NOMO-1 (cell line): ENCODE measurements at regions not wholly inside any gene's neighbourhood (a gene's known extent, or its start where the extent isn't known, plus 50 kb on each side); places are given as distances from the start of the nearest gene placed in this dataset.

Source experiments
- DNase-seq, 2 experiments: peaks; one replicate each; lab custom pipeline; 2025; ENCODE audit not compliant: unreplicated experiment in 2 of 2; lab: John Stamatoyannopoulos, UW

DNA sequence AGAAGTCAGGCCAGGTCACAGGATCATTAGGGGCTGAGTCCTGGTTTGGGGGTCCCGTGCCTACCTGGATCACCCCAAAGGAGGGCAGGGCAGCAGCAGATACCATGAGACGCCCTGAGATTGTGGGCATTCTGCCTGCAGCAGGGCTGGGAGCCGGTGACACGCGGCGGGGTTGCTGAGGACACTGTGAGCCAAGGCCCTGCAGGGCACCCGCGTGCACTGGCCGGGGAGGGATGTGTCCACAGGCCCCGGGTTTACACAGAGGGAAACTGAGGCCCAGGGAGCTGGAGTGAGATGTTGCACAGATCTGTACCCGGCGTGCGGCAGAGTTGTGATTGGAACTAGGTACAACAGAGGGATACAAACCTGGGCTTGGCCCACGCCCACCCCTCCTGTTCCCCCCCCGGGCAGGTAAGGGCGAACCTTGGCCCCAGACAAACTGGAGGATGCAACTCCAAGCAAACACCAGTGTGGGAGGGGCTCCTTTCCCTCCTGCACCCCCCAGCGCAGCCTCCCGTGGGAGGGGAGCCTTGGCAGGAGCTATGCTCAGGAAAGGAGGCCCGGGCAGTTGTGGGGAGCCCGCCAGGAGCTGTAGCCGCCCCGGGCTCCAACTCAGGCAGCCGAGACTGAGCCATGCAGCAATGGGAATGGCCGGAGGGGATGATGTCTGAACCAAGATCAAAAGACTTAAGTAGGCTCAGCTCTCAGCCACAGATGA, 91.3 kb downstream of the ENGASE start:
- no peak for DNase-seq

DNA sequence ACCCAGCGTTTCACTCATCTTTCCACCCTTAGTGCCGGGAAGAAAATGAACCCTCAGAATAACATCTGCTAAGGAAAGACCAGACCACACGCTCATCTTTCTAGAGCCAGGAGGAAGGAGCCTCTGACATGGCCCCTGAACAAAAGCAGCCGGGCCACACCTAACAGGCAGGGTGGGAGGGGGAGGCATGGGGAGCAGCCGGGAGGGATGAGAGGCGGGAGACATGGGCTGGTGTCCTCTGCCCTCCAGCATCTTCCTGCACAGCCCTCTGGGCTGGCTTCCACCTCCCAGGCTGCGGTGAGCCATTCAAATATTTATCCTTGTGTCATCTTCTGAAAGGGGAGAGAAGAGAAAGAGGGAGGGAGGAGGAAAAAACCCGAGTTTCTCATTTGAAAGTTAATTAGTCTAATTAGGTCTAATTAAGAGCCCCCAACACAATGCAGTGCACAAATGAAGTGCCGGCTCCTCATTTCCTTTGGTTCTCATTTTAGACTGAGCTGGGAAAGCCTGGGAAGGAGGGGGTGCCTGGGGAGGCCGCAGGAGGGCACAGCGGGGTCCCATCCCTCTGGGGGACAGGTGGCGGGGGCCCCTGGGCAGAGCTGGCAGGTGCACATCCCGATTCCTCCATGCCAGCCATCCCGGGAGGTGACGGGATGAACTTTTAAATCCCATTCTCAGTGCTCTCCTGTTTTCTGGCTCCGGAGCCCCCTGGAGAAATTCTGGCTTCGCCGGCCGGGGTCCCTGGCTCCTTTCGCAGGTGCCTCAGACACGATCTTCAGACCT, 90.5 kb downstream of the ENGASE start:
- no peak for DNase-seq

DNA sequence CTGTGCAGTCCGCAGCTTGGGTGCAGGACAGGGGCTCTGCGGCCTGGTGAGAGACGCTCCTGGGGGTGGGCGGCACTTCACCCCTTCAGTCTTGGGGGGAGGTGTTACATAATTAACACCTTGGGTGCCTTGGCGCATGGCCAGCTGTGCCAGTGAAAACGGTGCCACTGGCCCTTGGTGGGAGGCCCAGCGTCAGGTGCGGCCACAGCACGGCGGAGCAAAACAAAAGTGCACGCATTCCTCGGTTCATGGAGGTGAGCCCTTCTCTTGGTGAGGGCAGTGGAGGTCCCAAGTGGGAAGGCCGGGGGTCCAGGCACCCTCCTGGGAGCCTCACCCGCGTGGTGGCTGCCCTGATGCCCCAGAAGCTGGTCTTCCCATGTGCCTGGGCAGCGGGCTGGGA, 89.8 kb downstream of the ENGASE start:
- DNase-seq = no peak

DNA sequence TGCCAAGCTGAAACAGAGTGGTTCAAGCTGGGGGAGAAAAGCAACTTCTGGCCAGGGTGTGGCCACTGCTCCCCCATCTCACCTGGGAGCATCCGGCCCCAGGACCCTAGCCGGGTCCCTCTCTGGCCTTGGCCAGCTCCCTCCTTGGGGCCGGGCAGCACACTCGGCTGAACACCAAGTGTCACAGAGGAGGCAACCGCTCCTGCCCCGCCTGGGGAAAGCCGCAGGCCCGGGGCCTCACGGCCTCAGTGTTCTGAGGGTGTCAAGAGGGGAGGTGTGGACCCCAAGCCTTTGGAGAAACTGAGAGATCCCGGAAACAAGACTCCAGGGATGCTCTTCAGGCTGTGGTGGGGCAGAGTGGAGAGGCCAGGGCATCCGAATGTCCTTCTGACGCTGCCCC, 88.4 kb downstream of the ENGASE start:
- no peak for DNase-seq

GRCh38 chr17:79162012-79162963, 87.7 kb downstream of the ENGASE start:
- DNase-seq = no peak

- no peak for DNase-seq
Measured at GRCh38 chr17:79160980-79161636, 86.5 kb downstream of the ENGASE start.

- no peak for DNase-seq
Measured at GRCh38 chr17:79159926-79160325, 85.3 kb downstream of the ENGASE start.

DNA sequence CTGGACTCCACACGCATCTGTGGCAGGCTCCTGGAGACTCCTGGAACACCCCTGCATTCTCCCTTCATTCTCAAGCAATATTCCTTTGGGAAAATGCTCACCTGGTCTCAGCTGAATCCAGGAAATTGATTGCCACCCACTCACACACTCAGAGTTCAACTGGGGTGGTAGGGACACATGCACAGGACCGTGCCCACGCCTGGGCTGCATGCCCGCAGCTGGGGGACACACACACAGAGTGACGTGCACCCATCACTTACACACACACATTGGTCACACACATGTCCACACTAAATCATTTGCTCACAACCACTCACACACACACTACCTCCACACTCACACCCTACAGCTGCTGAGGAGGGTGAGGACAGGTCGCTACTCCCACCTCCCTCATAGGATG, 84.8 kb downstream of the ENGASE start:
- no peak for DNase-seq

GRCh38 chr17:79156463-79157095, 82.0 kb downstream of the ENGASE start:
- no peak for DNase-seq

DNA sequence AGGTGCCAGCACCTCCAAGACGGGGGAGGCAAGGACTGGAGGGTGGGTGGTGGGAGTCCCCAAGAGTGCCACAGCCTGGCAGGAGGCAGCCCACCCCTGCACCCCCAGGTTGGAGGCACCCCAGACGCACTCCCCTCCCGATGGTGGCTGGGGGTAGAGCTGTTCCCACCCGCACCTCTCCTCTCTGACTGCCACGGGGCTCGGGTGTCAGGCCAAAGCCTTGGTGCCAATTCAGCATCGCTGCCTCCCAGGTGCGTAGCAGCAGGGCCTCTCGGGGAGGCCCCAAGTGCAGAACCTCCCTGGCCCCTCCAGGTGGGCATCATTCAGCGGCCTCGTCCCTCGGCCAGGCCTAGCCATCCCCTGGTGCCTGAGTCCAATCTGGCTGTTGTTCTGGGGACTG, 81.1 kb downstream of the ENGASE start:
- DNase-seq = no peak

DNA sequence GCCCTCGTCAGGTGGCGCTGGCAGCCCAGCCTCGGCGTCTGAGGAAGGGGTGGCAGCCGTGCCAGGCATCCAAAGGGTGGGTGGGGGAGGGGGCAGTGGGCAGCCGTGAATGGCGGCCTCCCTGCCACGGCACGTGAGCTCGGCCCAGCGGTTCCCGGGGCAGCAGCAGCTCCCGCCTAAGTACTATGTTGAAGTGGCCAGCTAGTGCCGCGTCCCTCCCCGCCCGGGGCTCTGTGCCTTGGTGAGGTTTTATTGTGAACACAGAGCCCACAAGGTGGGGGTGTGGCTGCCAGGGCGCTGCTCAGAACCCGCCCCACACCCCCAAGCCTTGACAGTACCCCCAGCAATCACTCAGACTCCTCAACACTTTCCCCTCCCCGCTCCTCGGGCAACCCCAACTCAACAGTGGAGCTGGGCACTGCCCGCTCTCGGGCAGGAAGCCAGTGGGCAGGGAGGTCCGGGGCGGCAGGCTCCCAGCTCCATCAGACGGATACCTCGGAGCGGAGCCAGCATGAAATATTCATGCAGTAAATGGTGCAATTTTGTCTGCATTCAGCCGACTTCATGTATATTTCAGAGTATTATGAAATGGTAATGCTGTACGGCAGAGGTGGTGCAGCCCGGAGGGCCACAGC, 80.4 kb downstream of the ENGASE start:
- DNase-seq = no peak

DNA sequence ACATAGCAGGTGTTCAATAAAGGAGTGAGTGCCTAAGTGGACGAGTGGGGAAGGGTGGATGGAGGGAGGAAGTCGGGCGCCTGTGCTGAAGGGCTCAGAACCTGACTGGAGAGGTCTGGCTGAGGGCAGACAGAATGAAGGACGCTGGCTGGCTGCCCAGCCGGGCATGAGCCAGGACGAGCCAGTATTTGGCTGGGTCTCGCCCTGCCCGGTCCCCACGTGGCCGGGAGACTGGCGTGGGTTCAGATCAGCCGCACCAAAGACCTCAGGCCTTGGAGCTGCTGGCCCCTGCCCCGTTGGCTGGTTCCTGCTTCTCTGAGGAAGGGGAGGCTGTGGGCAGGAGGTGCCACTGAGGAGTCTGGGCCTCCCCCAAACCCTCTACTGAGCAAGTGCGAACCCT, 79.8 kb downstream of the ENGASE start:
- DNase-seq = no peak

GRCh38 chr17:79153367-79154130, 78.9 kb downstream of the ENGASE start:
- DNase-seq = no peak

GRCh38 chr17:79152636-79153035, 78.0 kb downstream of the ENGASE start:
- DNase-seq = no peak

DNA sequence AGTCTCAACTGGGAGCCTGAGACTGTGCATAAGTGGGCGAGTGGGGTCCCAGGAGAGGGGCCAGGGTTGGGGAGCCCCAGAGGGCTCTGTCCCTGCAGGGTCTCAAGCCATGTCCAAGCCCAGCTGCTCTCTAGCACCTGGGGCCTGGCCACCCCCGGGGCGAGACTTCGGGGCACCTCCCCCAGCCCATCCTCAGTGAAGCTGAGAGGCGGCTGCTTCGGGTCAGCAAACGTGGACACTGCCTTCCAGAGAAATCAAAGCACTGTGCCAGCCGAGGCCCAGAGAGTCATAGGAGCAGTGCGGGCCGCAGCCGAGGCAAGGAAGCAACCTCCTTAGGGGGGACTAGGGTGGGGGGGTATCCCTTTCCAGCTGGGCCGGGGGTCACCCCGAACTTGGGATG, 77.5 kb downstream of the ENGASE start:
- DNase-seq = no peak

DNA sequence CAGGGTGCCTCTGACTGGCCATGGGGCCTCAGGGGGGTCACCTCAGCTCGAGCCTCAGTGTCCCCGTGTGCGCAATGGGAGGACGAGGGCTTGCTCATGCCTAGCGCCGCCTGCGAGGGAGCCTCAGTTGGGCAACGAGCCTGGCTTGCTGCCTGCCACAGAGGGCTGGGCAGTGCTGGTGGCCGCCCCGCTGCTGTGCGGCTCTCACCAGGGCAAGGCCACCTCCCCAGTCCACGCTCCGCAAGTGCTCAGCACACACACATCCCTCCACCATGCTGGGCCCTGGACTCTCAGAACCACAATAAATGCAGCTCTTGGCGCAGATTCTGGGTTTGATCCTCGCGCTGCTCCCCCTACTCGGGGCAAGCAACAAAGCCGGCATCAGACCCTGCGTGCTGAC, 76.2 kb downstream of the ENGASE start:
- DNase-seq = no peak

GRCh38 chr17:79150035-79150733, 75.6 kb downstream of the ENGASE start:
- DNase-seq = no peak

DNA sequence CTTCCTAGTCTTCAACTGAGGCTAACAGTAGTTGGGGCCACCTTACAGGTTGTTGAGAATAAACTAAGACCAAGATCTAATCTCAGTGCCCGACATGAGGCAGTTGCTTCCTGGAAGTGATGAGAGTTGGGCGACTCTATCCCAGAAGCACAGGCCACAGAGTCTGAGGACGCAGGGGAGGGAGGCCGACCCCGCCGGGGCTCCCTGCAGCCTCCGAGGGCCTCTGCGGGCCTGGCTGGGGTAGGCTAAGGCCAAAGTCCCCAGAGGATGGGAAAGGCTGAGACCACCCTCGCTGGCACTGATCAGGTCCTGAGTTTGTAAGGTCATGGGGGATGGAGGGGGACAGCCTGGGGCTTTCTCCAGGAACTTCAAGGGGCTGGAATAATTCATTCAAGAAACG, 74.0 kb downstream of the ENGASE start:
- no peak for DNase-seq
